Motor neuron (in vitro differentiated cells): ENCODE measurements at regions not wholly inside any gene's neighbourhood (a gene's known extent, or its start where the extent isn't known, plus 50 kb on each side); places are given as distances from the start of the nearest gene placed in this dataset.

ENCODE experiments used
- ATAC-seq, 8 experiments: fragments of 200-7000 bp; cut with Tn5 transposase; replicated peaks in 6 of 8; 2 replicates each; pipeline ENCODE4 v1.8.0; 2021; ENCODE audit warnings: mild to moderate bottlenecking in 8 of 8, moderate library complexity in 8 of 8
- H3K27ac ChIP-seq, 2 donors: fragments of 250-450 bp; sonication (Bioruptor Pico); 2 replicates each; pipeline ENCODE4 v1.9.0; 2021; ENCODE audit warnings: antibody characterized with exemption in 2 of 2, mild to moderate bottlenecking in 2 of 2, moderate library complexity in 1 of 2
- H3K4me1 ChIP-seq, 2 donors: fragments of 250-450 bp; sonication (Bioruptor Pico); replicated peaks in 1 of 2; 2 replicates each; pipeline ENCODE4 v1.6.1; 2021; ENCODE audit warnings: antibody characterized with exemption in 2 of 2, mild to moderate bottlenecking in 2 of 2, moderate library complexity in 1 of 2
- H3K4me3 ChIP-seq, 5 donors: fragments of 250-450 bp; sonication (Bioruptor Pico); 2 replicates each; pipeline ENCODE4 v1.9.0; 2021; ENCODE audit warnings: antibody characterized with exemption in 5 of 5, mild to moderate bottlenecking in 5 of 5, moderate library complexity in 4 of 5
- WGBS, 10 experiments: fragments of 450-650 bp; shearing (Covaris generic); methylation state at CpG; one replicate each; pipeline ENCODE4 v1.0.0; 2022; 5-methylcytosine and 5-hydroxymethylcytosine counted together
- in situ Hi-C, 9 experiments: fragments of 400-800 bp; cut with MboI; loops; one replicate each; pipeline ENCODE4 v1.15.0; 2021; ENCODE audit warnings: low sequenced_read_pairs in 9 of 9, low pct_unique_long_range_greater_than_20kb in 2 of 9; ENCODE audit not compliant: unreplicated experiment in 9 of 9

DNA sequence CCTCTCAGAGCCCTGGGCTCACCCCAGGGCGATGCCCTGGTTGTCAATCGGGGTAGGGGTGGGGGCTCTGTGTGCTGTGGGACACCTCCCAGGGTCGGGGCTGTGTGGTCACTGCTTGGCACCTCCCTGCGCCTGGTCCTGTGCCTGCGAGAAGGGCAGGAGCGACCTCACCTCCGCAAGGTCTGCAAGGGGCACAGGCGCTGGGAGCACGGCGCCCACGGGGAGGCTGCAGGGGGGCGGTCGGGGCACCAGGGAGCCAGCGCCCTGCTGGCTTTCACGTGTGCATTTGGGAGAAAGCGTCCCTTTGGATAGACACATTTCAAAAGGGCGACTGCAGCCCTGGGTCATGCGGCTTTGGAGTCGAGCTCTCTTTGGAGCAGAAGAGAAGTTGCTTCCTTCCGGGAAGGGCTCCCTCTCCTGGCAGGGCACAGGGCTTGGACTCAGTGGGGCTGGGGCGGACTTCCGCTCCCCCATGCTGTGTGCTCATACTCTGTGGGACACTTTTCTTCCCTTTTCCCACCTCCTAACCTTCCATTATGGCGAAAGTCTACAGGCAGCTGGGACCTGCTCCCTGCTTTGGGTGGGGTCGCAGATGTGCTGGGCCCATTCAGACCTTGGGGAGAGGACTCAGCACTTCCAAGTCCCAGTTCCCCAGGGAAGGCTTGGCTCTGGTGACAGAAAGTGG, 52.9 kb upstream of the SLC28A3 start:
- ATAC-seq, result no peak
- Histone ChIP-seq H3K4me1 (peaks cover 4 to 6% of the 10 kb centered on the region in 2 donors), H3K4me3 (no peak overlapping the region), H3K27ac (no peak overlapping the region)
- 75 to 100% (median 100%) methylated on average over 1 to 7 of the region's 24 CpGs; no CpG with 5 or more reads in 3 of the 10 experiments for WGBS, 10 experiments
- in situ Hi-C loops, result loop anchor here in 4 of 9 experiments (25.0 kb wide), 2 partner anchors 869 to 1219 kb away; no protein-coding TSS in a partner anchor

DNA sequence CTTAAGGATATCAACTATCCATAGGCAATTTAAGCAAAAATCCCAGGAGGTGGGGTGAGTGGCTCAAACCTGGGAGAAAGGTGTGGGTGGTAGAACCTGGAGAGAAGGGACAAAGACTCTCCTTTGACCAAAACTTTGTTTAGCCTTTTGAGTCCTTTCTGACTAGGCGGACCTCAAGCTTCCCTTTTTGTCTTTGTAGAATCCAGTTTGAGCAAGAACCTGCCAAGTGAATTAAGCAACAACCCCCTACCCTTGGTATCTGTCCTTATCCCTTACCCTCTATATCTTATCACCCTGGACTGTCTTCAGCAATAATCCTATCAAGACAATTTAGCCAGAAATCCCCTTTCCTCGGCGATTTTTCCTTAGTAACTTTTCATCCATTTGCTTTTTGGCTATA, 53.5 kb upstream of the SLC28A3 start:
- 37 to 100% (median 87%) methylated on average over 2 to 3 of the region's 3 CpGs; no CpG with 5 or more reads in 3 of the 10 experiments for WGBS, 10 experiments
- Histone ChIP-seq H3K27ac (no peak overlapping the region), H3K4me3 (no peak overlapping the region), H3K4me1 (peaks cover 4 to 6% of the 10 kb centered on the region in 2 donors)
- no peak for ATAC-seq
- in situ Hi-C loops, result loop anchor here in 4 of 9 experiments (25.0 kb wide), 2 partner anchors 868 to 1218 kb away; no protein-coding TSS in a partner anchor

DNA sequence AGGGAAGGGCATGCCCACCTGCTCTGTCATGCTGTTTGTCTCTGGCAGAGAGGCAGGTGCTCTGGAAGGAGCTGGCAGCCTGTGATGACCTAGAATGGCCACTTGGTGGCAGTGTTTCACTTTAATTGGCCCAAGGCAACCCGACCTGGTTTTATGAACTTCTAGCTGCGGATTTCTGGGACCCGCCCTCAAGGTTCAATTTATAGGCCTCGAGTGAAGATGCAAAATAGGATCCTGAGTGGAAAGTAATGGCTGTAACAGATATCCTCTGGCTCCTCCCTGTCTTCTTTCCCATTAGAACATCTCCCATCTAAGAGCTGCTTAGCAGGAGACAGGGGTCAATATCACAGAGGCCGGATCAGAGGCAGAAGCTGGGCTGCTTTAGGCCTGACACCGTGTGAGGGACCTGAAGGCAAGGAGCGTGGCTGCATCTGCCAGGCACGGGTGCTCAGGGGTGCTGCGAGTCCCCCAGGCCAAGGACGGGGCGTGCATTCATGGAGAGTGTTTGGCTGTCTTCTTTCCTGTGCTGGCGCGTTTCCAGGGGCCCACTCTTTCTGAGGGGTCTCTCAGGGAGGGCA, 56.7 kb upstream of the SLC28A3 start:
- 0 to 54% (median 10%) methylated on average over 2 to 5 of the region's 13 CpGs; no CpG with 5 or more reads in 3 of the 10 experiments for WGBS, 10 experiments
- ATAC-seq, result peak; percentile 79 to 98 (median 96)
- in situ Hi-C loops, result loop anchor here in 4 of 9 experiments (25.0 kb wide), 2 partner anchors 865 to 1215 kb away; no protein-coding TSS in a partner anchor
- Histone ChIP-seq H3K4me1 (peaks cover 2 to 4% of the 10 kb centered on the region in 2 donors), H3K4me3 (no peak overlapping the region), H3K27ac (no peak overlapping the region)

DNA sequence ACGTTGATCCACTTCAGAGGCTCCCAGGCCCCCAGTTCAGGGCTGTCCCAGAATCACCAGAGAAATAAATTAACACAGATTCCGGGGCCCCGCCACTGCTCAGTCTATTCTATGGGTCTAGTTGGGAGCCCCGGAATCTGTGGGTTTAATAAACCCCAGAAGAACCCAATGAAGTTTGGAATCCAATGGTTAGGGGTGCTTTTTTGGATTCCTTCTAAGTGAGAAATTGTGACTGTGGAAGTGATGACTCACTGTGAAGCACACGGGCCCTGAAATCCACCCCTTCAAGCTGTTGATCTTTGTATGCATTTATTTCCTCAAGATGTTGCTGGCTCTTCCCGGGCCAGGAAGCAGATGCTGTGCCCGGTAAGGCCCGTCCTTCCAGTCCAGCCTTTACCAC, 57.3 kb upstream of the SLC28A3 start:
- in situ Hi-C loops, result loop anchor here in 4 of 9 experiments (25.0 kb wide), 2 partner anchors 864 to 1214 kb away; no protein-coding TSS in a partner anchor

DNA sequence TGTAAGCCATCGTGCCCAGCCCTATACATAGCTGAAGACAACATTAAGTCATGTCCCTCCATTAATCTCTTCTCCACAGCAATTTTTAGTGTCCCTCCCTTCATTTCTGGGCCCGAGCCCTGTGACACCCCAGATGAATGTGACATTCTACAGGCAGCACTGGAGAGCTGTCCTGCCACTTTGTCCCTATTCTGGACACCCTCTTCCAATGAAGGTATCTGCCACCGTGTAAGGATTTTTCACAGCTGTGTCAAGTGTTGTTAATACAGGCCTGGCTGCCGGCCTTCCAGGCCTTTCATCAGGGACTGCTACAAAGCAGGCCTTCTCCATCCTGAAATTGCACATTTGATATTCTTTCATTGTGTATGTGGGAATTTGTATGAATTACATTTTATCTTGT, 62.0 kb upstream of the SLC28A3 start:
- no peak for ATAC-seq
- Histone ChIP-seq H3K27ac (no peak overlapping the region), H3K4me3 (no peak overlapping the region), H3K4me1 (peaks cover 0 to under 1% of the 10 kb centered on the region in 2 donors)
- in situ Hi-C loops, result loop anchor here in 4 of 9 experiments (10.0 to 25.0 kb wide), 5 partner anchors 252 to 1210 kb away; partner anchors contain the start of gene NTRK2 (in 2 of the 4)
- WGBS, 10 experiments, result 67 to 100% (median 94%) methylated on average over 1 to 4 of the region's 4 CpGs; no CpG with 5 or more reads in 2 of the 10 experiments

More for the DNA sequence above, 57.3 kb upstream of the SLC28A3 start:
- Histone ChIP-seq H3K4me1 (peaks cover 2 to 4% of the 10 kb centered on the region in 2 donors), H3K4me3 (no peak overlapping the region), H3K27ac (no peak overlapping the region)
- WGBS, 10 experiments, result 6 to 100% (median 51%) methylated on average over 1 to 5 of the region's 8 CpGs; no CpG with 5 or more reads in 3 of the 10 experiments
- ATAC-seq, result peak in 3 of 8 experiments; percentile 11 to 62 (median 59)

DNA sequence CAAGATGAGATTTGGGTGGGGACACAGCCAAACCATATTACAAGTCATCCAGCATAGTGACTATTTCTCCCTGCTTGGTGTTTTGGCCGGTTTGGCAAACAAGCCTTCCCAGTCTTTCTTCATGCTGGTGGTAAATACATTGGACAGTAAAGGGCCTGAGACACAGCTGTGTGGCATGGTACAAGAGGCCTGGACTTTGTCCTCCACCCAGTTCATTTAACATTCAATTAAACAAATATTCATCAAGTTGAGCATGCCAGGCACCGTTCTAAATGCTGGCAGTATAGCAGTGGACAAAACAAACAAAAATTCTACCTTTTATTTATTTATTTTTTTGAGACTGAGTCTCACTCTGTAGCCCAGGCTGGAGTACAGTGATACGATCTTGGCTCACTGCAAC, 62.7 kb upstream of the SLC28A3 start:
- no peak overlapping the region for H3K4me3 ChIP-seq
- in situ Hi-C loops, result loop anchor here in 4 of 9 experiments (10.0 to 25.0 kb wide), 5 partner anchors 252 to 1209 kb away; partner anchors contain the start of gene NTRK2 (in 2 of the 4)
- no peak overlapping the region for H3K27ac ChIP-seq
- peak in 2 of 8 experiments; percentile 31 to 49 for ATAC-seq
- WGBS, 10 experiments, result 40 to 100% (median 69%) methylated on average over 1 to 3 of the region's 3 CpGs; no CpG with 5 or more reads in 3 of the 10 experiments
- no peaks in the 10 kb centered on the region for H3K4me1 ChIP-seq

DNA sequence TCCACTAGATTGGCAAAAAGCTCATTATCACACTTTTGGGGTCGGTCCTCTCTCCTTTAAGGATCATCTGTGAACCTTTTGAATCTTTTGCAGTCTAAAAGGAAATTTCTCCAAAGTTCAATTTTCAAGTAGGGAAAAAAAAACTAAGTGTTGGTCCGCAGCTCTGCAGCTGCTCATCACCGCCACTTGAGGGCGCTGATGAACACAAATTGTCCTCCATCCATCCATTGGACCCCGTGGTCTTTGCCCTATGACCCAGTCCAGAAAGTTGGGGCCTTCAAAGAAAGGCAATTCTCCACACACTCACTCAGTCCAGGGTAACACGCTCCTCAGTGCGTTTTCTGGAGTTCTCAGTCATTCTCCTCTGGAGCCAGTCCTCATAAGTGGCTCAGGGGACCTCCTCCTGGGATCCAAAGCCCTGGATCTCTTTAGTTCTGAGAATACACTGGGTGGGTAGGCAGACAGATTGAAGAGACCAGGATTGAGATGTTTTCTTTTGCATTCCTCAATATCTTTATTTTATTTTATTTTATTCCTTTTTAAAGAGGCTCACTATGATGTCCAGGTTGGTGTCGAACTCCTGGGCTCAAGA, 63.6 kb upstream of the SLC28A3 start:
- no peak overlapping the region for H3K4me3 ChIP-seq
- 8 to 49% (median 37%) methylated on average over 1 to 8 of the region's 8 CpGs; no CpG with 5 or more reads in 1 of the 10 experiments for WGBS, 10 experiments
- no peak overlapping the region for H3K27ac ChIP-seq
- in situ Hi-C loops, result loop anchor here in 4 of 9 experiments (10.0 to 25.0 kb wide), 5 partner anchors 251 to 1208 kb away; partner anchors contain the start of gene NTRK2 (in 2 of the 4)
- ATAC-seq, result peak in 2 of 8 experiments; percentile 39 to 40
- no peaks in the 10 kb centered on the region for H3K4me1 ChIP-seq

DNA sequence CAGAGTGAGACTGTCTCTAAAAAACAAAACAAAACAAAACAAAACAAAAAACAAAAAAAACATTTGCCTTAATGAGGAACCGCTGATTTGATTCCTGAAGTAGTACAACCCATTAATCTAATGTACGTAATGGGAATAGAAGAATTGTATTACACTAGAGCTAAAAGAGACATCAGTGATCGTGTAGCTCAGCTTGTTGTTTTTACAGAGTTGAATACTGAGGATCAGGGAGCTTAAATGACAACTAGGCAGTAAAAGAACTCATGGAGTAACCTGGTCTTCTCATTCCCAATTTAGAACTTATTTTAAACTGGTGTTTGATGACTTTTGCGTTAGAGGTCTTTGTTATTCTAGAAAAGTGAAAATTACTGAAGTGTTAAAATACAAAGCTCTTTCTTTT, 65.1 kb upstream of the SLC28A3 start:
- 55 to 92% (median 89%) methylated on average over 1 to 4 of the region's 4 CpGs; no CpG with 5 or more reads in 1 of the 10 experiments for WGBS, 10 experiments
- in situ Hi-C loops, result loop anchor here in 4 of 9 experiments (10.0 to 25.0 kb wide), 5 partner anchors 249 to 1207 kb away; partner anchors contain the start of gene NTRK2 (in 2 of the 4)
- H3K4me3 ChIP-seq, result no peak overlapping the region
- ATAC-seq, result no peak
- H3K27ac ChIP-seq, result no peak overlapping the region
- H3K4me1 ChIP-seq, result no peaks in the 10 kb centered on the region

DNA sequence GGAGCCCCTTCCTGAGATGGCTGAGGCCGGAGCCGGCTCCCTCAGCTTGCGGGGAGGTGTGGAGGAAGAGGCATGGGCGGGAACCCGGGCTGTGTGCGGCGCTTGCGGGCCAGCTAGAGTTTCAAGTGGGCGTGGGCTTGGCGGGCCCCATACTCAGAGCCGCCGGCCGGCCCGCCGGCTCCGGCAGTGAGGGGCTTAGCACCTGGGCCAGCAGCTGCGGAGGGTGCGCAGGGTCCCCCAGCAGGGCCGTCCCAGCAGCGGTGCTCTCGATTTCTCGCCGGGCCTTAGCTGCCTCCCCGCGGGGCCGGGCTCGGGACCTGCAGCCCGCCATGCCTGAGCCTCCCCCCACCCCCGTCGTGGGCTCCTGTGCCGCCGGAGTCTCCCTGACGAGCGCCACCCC, 67.9 kb upstream of the SLC28A3 start:
- no peak overlapping the region for H3K27ac ChIP-seq
- in situ Hi-C loops, result loop anchor here in 4 of 9 experiments (10.0 to 25.0 kb wide), 5 partner anchors 246 to 1204 kb away; partner anchors contain the start of gene NTRK2 (in 2 of the 4)
- WGBS, 10 experiments, result 93% methylated on average over 9 of the region's 34 CpGs; no CpG with 5 or more reads in 9 of the 10 experiments
- no peak for ATAC-seq
- H3K4me3 ChIP-seq, result no peak overlapping the region
- peaks cover 0 to 3% of the 10 kb centered on the region in 2 donors for H3K4me1 ChIP-seq

DNA sequence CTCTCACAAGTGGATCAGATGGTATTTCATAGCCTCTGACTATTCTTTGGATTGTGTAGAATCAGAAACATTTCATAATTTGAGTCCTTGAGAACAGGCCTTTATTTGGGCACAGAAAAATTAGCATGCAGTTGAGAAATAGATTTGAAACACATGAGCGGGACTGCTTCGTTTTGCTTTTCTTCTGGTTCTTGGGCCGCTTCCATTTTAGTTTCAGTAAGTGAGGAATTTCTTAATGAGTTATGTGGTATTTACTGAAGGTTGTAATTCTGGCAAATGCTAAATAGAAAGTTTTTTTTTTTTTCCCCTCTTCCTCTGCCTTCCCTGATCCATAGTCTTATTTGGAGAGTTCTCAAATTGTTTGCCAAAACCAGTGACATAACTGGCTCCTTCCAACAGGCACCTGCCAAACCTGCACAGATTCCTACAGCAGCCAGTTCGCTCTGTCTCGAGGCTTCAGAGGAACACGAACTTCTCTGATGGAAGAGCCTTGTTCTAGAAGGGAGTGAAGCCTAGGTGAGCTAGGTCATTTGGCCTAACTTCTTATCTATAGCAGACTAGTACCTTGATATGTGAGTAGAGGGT, 71.2 kb upstream of the SLC28A3 start:
- Histone ChIP-seq H3K4me1 (peaks cover 0 to 3% of the 10 kb centered on the region in 2 donors), H3K27ac (no peak overlapping the region), H3K4me3 (no peak overlapping the region)
- no peak for ATAC-seq
- in situ Hi-C loops, result loop anchor here in 4 of 9 experiments (25.0 kb wide), 4 partner anchors 251 to 1201 kb away; partner anchors contain the start of gene NTRK2 (in 2 of the 4)
- 11 to 97% (median 88%) methylated on average over 3 to 6 of the region's 6 CpGs; no CpG with 5 or more reads in 1 of the 10 experiments for WGBS, 10 experiments

DNA sequence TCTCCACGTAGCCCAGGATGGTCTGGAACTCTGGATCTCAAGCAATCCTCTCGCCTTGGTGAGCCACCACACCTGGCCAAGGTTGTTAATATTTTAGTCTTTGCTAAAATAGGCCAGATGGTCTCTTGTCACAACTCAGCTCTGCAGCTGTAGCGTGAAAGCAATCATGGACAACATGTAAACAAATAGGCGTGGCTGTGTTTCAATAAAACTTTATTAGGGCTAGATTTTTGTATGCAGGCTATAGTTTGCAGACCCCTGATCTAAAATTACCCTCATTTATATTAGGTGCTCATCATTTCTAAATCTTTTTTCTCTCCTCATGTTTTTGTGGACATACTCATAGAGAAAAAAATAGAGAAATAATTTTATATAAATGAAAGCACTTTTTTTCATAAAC, 72.1 kb upstream of the SLC28A3 start:
- no peak for ATAC-seq
- Histone ChIP-seq H3K27ac (no peak overlapping the region), H3K4me1 (peaks cover 0 to 3% of the 10 kb centered on the region in 2 donors), H3K4me3 (no peak overlapping the region)
- 39 to 100% (median 72%) methylated on average over 1 to 4 of the region's 4 CpGs; no CpG with 5 or more reads in 2 of the 10 experiments for WGBS, 10 experiments
- in situ Hi-C loops, result loop anchor here in 4 of 9 experiments (25.0 kb wide), 4 partner anchors 250 to 1200 kb away; partner anchors contain the start of gene NTRK2 (in 2 of the 4)

DNA sequence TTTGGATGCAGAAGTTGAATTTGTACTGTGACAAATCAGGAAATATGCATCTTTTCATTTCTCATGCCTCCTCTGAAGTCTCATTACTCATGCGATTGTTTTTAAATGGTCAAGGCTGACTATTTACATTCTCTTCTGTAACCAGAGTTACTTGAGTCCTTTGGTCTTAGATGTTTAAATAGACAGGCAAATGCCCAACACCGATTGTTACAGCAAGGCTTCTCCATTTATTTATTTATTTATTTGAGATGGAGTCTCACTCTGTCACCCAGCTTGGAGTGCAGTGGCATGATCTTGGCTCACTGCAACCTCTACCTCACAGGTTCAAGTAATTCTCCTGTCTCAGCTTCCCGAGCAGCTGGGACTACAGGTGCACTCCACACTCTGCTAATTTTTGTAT, 72.7 kb upstream of the SLC28A3 start:
- Histone ChIP-seq H3K4me1 (peaks cover 0 to 3% of the 10 kb centered on the region in 2 donors), H3K27ac (no peak overlapping the region), H3K4me3 (no peak overlapping the region)
- ATAC-seq, result peak in 2 of 8 experiments; percentile 22 to 90
- 29 to 93% (median 81%) methylated on average over 1 to 3 of the region's 3 CpGs; no CpG with 5 or more reads in 1 of the 10 experiments for WGBS, 10 experiments
- in situ Hi-C loops, result loop anchor here in 4 of 9 experiments (25.0 kb wide), 4 partner anchors 249 to 1199 kb away; partner anchors contain the start of gene NTRK2 (in 2 of the 4)
